Tibial artery (tissue), 4 donors: ENCODE measurements at regions not wholly inside any gene's neighbourhood (a gene's known extent, or its start where the extent isn't known, plus 50 kb on each side); places are given as distances from the start of the nearest gene placed in this dataset.

ENCODE experiments used
- DNase-seq, 2 donors: peaks; one replicate each; pipeline ENCODE4 v3.0.0-alpha.2; 2019
- H3K27ac ChIP-seq, 2 donors: fragments of 200-600 bp; sonication (generic) in 1 of 2; 1 replicate in 1 of 2; 2 replicates in 1 of 2; pipeline ENCODE4 v1.5.1; 2018 to 2019; ENCODE audit warnings: mild to moderate bottlenecking in 1 of 2
- H3K27me3 ChIP-seq, 2 donors: fragments of 200-600 bp; sonication (generic) in 1 of 2; one replicate each; pipeline versions ENCODE4 v1.5.1 to v1.6.0; 2016 to 2019
- H3K36me3 ChIP-seq, 3 donors: fragments of 200-600 bp; sonication (generic) in 2 of 3; one replicate each; pipeline ENCODE4 v1.5.1; 2016 to 2019; ENCODE audit warnings: mild to moderate bottlenecking in 2 of 3
- H3K4me1 ChIP-seq, 4 donors: fragments of 200-600 bp; sonication (generic) in 2 of 4; 1 replicate in 3 of 4; 2 replicates in 1 of 4; pipeline ENCODE4 v1.5.1; 2016 to 2019
- H3K4me3 ChIP-seq, 2 donors: fragments of 200-600 bp; sonication (generic) in 1 of 2; 1 replicate in 1 of 2; 2 replicates in 1 of 2; pipeline ENCODE4 v1.5.1; 2018 to 2019; ENCODE audit warnings: mild to moderate bottlenecking in 2 of 2
- H3K9me3 ChIP-seq, 3 donors: fragments of 200-600 bp; sonication (generic) in 1 of 3; one replicate each; pipeline ENCODE4 v1.5.1; 2016 to 2019
- intact Hi-C: fragments of 100-400 bp; cut with DNase I; formaldehyde crosslinking; loops from one replicate; pipeline ENCODE4 v1.15.0; 2023; ENCODE audit warnings: low total_unique reads
- TF ChIP-seq, protein P1 (sequence below), 2 experiments: fragments of 200-600 bp in 1 of 2; fragments of 450-650 bp in 1 of 2; IDR thresholded peaks; one replicate each; pipeline ENCODE4 v1.5.1; 2017 to 2019; ENCODE audit warnings: antibody characterized with exemption in 2 of 2, mild to moderate bottlenecking in 1 of 2, moderate library complexity in 1 of 2

DNA sequence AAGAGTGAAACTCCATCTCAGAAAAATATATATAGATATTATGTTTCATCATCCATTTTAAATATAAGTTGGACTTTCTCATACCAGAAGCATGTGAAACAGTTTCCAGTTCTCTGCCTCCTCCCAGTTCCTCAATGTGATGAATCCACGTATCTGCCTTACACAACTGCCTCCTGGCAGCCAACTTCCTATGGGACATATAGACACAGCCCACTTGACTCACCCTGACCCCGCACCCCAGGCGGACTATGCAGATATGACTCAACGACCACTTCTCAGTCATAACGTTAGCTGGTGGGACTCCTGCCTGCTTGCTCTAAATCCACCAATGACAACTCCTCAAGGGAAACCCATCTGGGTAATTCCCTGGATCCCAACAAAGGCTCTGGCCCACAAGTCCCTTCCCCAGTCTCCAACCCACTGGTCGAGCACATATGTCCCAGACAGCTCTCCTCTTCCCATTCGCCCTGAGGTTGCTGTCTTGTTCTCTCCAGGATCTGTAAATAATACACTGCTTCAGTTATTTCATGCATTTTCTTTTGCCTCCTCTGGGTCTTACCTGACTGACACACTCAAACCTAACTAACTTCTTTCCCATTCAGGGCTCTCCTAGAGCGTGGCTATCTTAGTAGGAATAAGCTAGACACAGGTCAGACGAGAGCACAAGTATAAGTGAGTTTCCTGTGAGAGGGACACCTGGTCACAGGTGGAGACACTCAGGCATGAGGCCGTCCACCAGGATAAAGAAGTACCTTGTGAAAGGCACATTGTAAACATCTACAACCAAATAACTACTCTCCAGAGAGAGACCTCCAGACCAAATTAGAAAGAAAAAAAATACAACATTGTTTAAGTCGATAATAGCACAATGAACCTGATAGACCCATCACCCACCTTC, 548.5 kb downstream of the CD83 start:
- H3K27ac ChIP-seq: no peak overlapping the region
- H3K9me3 ChIP-seq: no peaks in the 10 kb centered on the region
- no peaks in the 10 kb centered on the region for H3K36me3 ChIP-seq
- no peaks in the 10 kb centered on the region for H3K4me1 ChIP-seq
- intact Hi-C loops: no loop called here
- peaks cover 0 to 17% of the 10 kb centered on the region in 2 donors for H3K27me3 ChIP-seq
- H3K4me3 ChIP-seq: no peak overlapping the region
- TF ChIP-seq, protein P1, sequence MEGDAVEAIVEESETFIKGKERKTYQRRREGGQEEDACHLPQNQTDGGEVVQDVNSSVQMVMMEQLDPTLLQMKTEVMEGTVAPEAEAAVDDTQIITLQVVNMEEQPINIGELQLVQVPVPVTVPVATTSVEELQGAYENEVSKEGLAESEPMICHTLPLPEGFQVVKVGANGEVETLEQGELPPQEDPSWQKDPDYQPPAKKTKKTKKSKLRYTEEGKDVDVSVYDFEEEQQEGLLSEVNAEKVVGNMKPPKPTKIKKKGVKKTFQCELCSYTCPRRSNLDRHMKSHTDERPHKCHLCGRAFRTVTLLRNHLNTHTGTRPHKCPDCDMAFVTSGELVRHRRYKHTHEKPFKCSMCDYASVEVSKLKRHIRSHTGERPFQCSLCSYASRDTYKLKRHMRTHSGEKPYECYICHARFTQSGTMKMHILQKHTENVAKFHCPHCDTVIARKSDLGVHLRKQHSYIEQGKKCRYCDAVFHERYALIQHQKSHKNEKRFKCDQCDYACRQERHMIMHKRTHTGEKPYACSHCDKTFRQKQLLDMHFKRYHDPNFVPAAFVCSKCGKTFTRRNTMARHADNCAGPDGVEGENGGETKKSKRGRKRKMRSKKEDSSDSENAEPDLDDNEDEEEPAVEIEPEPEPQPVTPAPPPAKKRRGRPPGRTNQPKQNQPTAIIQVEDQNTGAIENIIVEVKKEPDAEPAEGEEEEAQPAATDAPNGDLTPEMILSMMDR (IDR thresholded peaks at IDR 0.05): no peak
- peak; percentile 50 to 68 for DNase-seq

DNA sequence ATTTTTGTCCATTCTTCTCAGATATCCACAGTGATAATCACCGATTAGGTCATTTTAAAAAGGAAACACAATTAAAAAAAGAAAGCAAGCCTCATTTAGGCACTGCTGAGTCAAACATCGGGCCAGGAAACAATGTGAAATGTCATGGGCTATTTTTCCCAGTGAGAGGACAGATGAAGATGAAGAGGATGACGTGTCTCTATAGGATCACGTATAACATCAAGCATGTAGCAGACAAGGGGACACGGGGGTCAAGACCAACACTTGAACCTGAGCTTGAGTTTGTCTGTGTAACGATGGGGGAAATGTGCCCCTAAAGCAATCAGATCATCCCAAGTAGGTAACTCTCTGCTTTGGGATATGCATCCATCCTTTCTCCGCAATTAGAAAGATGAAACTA, 553.2 kb downstream of the CD83 start:
- TF ChIP-seq, protein P1 (IDR thresholded peaks at IDR 0.05): no peak
- no peak for DNase-seq
- no peaks in the 10 kb centered on the region for H3K36me3 ChIP-seq
- H3K4me1 ChIP-seq: no peaks in the 10 kb centered on the region
- no peaks in the 10 kb centered on the region for H3K9me3 ChIP-seq
- intact Hi-C loops: no loop called here
- peaks cover 0 to 10% of the 10 kb centered on the region in 2 donors for H3K27me3 ChIP-seq
- H3K27ac ChIP-seq: no peak overlapping the region
- no peak overlapping the region for H3K4me3 ChIP-seq

DNA sequence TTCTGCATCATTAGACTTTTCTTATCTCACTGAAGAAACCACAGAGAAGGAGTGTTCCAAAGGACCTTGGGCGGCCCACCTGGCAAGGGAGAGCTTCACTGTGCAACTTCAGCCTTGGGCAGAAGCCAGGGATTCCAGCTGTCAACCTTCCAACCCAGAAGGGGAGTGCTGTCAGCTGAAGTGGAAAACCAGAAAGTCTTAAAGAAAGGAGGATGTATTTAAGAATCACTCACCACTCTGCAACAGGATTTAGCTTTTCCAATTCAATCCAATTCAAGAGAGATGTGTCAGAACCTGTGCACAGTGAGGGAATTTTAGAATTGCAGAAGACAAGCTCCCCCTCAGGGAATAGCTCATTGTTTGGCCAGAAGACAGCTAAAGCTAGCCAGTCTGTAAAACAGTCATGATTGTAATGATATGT, 553.7 kb downstream of the CD83 start:
- intact Hi-C loops: no loop called here
- Histone ChIP-seq H3K27ac (no peak overlapping the region), H3K27me3 (peaks cover 0 to 8% of the 10 kb centered on the region in 2 donors), H3K9me3 (no peaks in the 10 kb centered on the region), H3K36me3 (no peaks in the 10 kb centered on the region), H3K4me1 (no peaks in the 10 kb centered on the region), H3K4me3 (no peak overlapping the region)
- TF ChIP-seq, protein P1 (IDR thresholded peaks at IDR 0.05): no peak
- no peak for DNase-seq

DNA sequence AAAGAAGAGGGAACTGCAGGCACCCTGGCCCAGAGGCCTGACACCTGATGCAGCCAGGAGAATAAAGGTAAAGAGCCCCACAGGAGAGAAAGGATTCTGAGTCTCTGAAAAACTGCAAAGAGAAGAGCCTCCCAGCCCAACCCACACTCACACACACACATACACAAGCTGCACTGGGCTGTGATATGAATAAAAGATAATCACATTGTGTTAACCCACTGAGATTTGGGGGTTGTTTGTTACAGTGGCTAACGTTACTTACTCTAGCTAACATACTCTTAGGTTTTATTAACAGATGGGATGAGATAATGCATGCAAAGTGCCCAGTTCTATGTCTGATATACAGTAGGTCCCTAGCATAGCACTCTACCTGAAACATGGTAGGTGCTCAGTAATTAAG, 554.4 kb downstream of the CD83 start:
- Histone ChIP-seq H3K27ac (no peak overlapping the region), H3K4me3 (no peak overlapping the region), H3K9me3 (no peaks in the 10 kb centered on the region), H3K27me3 (peaks cover 0 to 8% of the 10 kb centered on the region in 2 donors), H3K4me1 (no peaks in the 10 kb centered on the region), H3K36me3 (no peaks in the 10 kb centered on the region)
- TF ChIP-seq, protein P1 (IDR thresholded peaks at IDR 0.05): no peak
- no peak for DNase-seq
- intact Hi-C loops: no loop called here

DNA sequence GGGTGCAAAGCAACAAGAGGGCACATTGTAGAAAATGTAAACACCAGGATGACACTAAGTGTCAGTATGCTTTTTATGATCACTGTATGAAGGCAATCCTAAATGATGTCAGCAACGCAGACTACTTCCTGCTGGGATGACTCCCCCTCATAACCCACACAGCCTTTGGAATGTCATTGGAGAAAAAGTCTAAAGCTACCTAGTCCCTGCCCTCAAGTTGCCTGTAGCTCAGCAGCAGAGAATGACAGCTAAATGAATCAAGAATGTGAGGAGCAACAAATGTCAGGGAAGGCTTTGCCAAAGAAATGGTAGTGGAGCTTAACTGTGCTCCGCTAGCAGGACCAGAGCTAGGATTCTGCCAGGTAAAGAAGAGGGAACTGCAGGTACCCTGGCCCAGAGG, 555.6 kb downstream of the CD83 start:
- DNase-seq: no peak
- Histone ChIP-seq H3K9me3 (no peaks in the 10 kb centered on the region), H3K4me1 (no peaks in the 10 kb centered on the region), H3K27ac (no peak overlapping the region), H3K4me3 (no peak overlapping the region), H3K36me3 (no peaks in the 10 kb centered on the region), H3K27me3 (peaks cover 0 to 8% of the 10 kb centered on the region in 2 donors)
- TF ChIP-seq, protein P1 (IDR thresholded peaks at IDR 0.05): no peak
- intact Hi-C loops: no loop called here
